Trophoblast cell (in vitro differentiated cells and primary cell): ENCODE measurements at regions not wholly inside any gene's neighbourhood (a gene's known extent, or its start where the extent isn't known, plus 50 kb on each side); places are given as distances from the start of the nearest gene placed in this dataset.

Experiments used
- DNase-seq, 2 donors: peaks; one replicate each; pipeline ENCODE4 v3.0.0-alpha.2; 2016
- H2AFZ ChIP-seq: 2 replicates; pipeline ENCODE4 v1.6.1; 2013; ENCODE audit warnings: low read length, moderate library complexity, mild to moderate bottlenecking; ENCODE audit not compliant: insufficient read depth, poor library complexity
- H2AK5ac ChIP-seq: 2 replicates; pipeline ENCODE4 v1.6.1; 2013; ENCODE audit warnings: mild to moderate bottlenecking, low read length
- H2BK120ac ChIP-seq: 2 replicates; pipeline ENCODE4 v1.6.1; 2013; ENCODE audit warnings: low read length, mild to moderate bottlenecking, moderate library complexity; ENCODE audit not compliant: insufficient read depth, poor library complexity
- H2BK12ac ChIP-seq: 2 replicates; pipeline ENCODE4 v1.6.1; 2013; ENCODE audit warnings: mild to moderate bottlenecking, low read length, moderate library complexity
- H2BK5ac ChIP-seq: 2 replicates; pipeline ENCODE4 v1.6.1; 2013; ENCODE audit warnings: low read length, low read depth, moderate library complexity, mild to moderate bottlenecking; ENCODE audit not compliant: poor library complexity
- H3K14ac ChIP-seq: 2 replicates; pipeline ENCODE4 v1.6.1; 2013; ENCODE audit warnings: mild to moderate bottlenecking, low read length
- H3K18ac ChIP-seq: 2 replicates; pipeline ENCODE4 v1.6.1; 2013; ENCODE audit warnings: mild to moderate bottlenecking, low read length
- H3K23ac ChIP-seq: 2 replicates; pipeline ENCODE4 v1.6.1; 2013; ENCODE audit warnings: low read length
- H3K27ac ChIP-seq: 2 replicates; pipeline ENCODE4 v1.5.1; 2013; ENCODE audit warnings: low read depth, mild to moderate bottlenecking, inconsistent platforms, low read length, moderate library complexity
- H3K27me3 ChIP-seq: 2 replicates; pipeline ENCODE4 v1.6.1; 2013; ENCODE audit warnings: inconsistent platforms, mild to moderate bottlenecking, low read length, moderate library complexity; ENCODE audit not compliant: insufficient read depth
- H3K36me3 ChIP-seq, 2 experiments: 1 replicate in 1 of 2; 2 replicates in 1 of 2; pipeline ENCODE4 v1.6.1; 2013; ENCODE audit warnings: low read length in 2 of 2, mild to moderate bottlenecking in 2 of 2, moderate library complexity in 1 of 2; ENCODE audit not compliant: insufficient read depth in 2 of 2, control insufficient read depth in 1 of 2
- H3K4ac ChIP-seq: 2 replicates; pipeline ENCODE4 v1.6.1; 2013; ENCODE audit warnings: low read depth, mild to moderate bottlenecking, low read length, moderate library complexity
- H3K4me1 ChIP-seq, 2 experiments: 1 replicate in 1 of 2; 2 replicates in 1 of 2; pipeline ENCODE4 v1.6.1; 2013; ENCODE audit warnings: low read length in 2 of 2, mild to moderate bottlenecking in 2 of 2, moderate library complexity in 1 of 2; ENCODE audit not compliant: insufficient read depth in 2 of 2, control insufficient read depth in 1 of 2
- H3K4me2 ChIP-seq: 2 replicates; pipeline ENCODE4 v1.6.1; 2013; ENCODE audit warnings: inconsistent platforms, mild to moderate bottlenecking, low read length, moderate library complexity
- H3K4me3 ChIP-seq: 2 replicates; pipeline ENCODE4 v1.5.1; 2013; ENCODE audit warnings: mild to moderate bottlenecking, low read depth, low read length, inconsistent platforms
- H3K79me1 ChIP-seq: one replicate; pipeline ENCODE4 v1.6.1; 2013; ENCODE audit warnings: low read length
- H3K79me2 ChIP-seq: 2 replicates; pipeline ENCODE4 v1.6.1; 2013; ENCODE audit warnings: low read length, mild to moderate bottlenecking; ENCODE audit not compliant: control insufficient read depth, insufficient read depth, poor library complexity
- H3K9ac ChIP-seq: 2 replicates; pipeline ENCODE4 v1.6.1; 2013; ENCODE audit warnings: mild to moderate bottlenecking, low read length
- H3K9me3 ChIP-seq: 2 replicates; pipeline ENCODE4 v1.6.1; 2013; ENCODE audit warnings: low read depth, mild to moderate bottlenecking, control low read depth, inconsistent platforms, low read length; ENCODE audit not compliant: insufficient read depth
- H4K12ac ChIP-seq: 2 replicates; pipeline ENCODE4 v1.6.1; 2013; ENCODE audit warnings: low read depth, mild to moderate bottlenecking, low read length, moderate library complexity
- H4K8ac ChIP-seq: 2 replicates; pipeline ENCODE4 v1.6.1; 2013; ENCODE audit warnings: low read depth, mild to moderate bottlenecking, low read length, moderate library complexity
- H4K91ac ChIP-seq: one replicate; pipeline ENCODE4 v1.6.1; 2013; ENCODE audit warnings: low read depth, mild to moderate bottlenecking, low read length, moderate library complexity
- WGBS: extraction: QIAGEN DNeasy Blood & Tissue Kit; methylation state at CpG from one replicate; pipeline ENCODE4 v1.1.7; 2013; ENCODE audit warnings: missing lambda C conversion rate; ENCODE audit not compliant: insufficient read length, insufficient coverage; ENCODE audit errors: extremely low coverage; 5-methylcytosine and 5-hydroxymethylcytosine counted together

DNA sequence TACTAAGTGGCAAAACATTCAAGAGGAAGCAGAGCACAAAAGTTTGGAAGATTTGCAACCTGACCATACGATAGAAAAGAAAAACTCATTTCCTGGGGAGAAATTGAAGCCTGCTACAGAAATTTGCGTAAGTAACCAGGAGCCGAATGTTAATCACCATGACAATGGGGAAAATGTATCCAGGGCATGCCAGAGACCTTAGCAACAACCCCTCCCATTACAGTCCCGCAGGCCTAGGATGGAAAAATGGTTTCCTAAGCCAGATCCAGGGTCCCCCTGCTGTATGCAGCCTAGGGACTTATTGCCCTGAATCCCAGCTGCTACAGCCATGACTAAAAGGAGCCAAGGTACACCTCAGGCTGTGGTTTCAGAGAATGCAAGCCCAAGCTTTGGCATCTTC, 472.2 kb upstream of the KLHL4 start:
- Histone ChIP-seq H3K23ac (no peak overlapping the region), H2BK5ac (no peak overlapping the region), H2BK12ac (no peak overlapping the region), H3K14ac (no peak overlapping the region), H3K79me1 (no peaks in the 10 kb centered on the region), H4K91ac (no peak overlapping the region), H3K27ac (no peak overlapping the region), H3K79me2 (no peaks in the 10 kb centered on the region), H3K4ac (no peak overlapping the region), H3K9ac (no peak overlapping the region), H3K27me3 (no peaks in the 10 kb centered on the region), H2BK120ac (no peak overlapping the region), H3K4me2 (no peak overlapping the region), H3K4me1 (no peaks in the 10 kb centered on the region), H4K12ac (no peak overlapping the region), H3K9me3 (no peaks in the 10 kb centered on the region), H3K18ac (no peak overlapping the region), H4K8ac (no peak overlapping the region), H3K4me3 (no peak overlapping the region), H2AFZ (no peak overlapping the region), H3K36me3 (no peaks in the 10 kb centered on the region), H2AK5ac (no peak overlapping the region)
- no peak for DNase-seq
- no CpG with 5 or more reads among the region's 4 CpGs for WGBS

GRCh38 chrX:87049567-87049966, 468.0 kb upstream of the KLHL4 start:
- Histone ChIP-seq H3K4ac (no peak overlapping the region), H4K91ac (no peak overlapping the region), H3K23ac (no peak overlapping the region), H2AFZ (no peak overlapping the region), H3K36me3 (no peaks in the 10 kb centered on the region), H3K27me3 (no peaks in the 10 kb centered on the region), H3K18ac (no peak overlapping the region), H4K8ac (no peak overlapping the region), H2BK5ac (no peak overlapping the region), H3K9ac (no peak overlapping the region), H2BK120ac (no peak overlapping the region), H3K9me3 (no peaks in the 10 kb centered on the region), H3K27ac (no peak overlapping the region), H2BK12ac (no peak overlapping the region), H3K4me3 (no peak overlapping the region), H3K79me2 (no peaks in the 10 kb centered on the region), H3K4me1 (no peaks in the 10 kb centered on the region), H3K4me2 (no peak overlapping the region), H3K79me1 (no peaks in the 10 kb centered on the region), H2AK5ac (no peak overlapping the region), H4K12ac (no peak overlapping the region), H3K14ac (no peak overlapping the region)
- no CpG with 5 or more reads among the region's 3 CpGs for WGBS
- no peak for DNase-seq

DNA sequence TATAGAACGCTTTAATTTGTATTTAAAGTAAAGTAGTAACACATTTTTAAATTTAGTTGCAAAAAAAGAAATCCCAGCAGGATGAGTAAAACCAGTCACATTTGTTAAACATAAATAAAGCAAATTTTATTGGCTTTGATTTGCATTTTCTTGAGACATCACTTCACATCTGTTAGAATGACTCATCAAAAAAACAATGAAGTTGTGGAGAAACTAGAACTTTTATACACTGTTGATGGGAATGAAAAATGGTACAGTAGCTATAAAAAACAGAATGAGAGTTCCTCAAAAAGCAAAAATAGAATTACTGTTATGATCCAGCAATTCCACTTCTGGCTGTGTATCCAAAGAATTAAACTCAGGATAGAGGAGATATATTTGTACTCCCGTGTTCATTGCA, 454.0 kb upstream of the KLHL4 start:
- WGBS: no CpG with 5 or more reads among the region's 2 CpGs
- no peak overlapping the region for H2BK12ac ChIP-seq
- H2AK5ac ChIP-seq: no peak overlapping the region
- no peaks in the 10 kb centered on the region for H3K79me1 ChIP-seq
- H2BK5ac ChIP-seq: no peak overlapping the region
- H2AFZ ChIP-seq: no peak overlapping the region
- H3K27me3 ChIP-seq: no peaks in the 10 kb centered on the region
- no peak overlapping the region for H3K4ac ChIP-seq
- H4K8ac ChIP-seq: no peak overlapping the region
- H3K4me2 ChIP-seq: no peak overlapping the region
- no peak overlapping the region for H2BK120ac ChIP-seq
- H3K9ac ChIP-seq: no peak overlapping the region
- DNase-seq: no peak
- H3K27ac ChIP-seq: no peak overlapping the region
- H3K23ac ChIP-seq: no peak overlapping the region
- no peak overlapping the region for H4K91ac ChIP-seq
- H3K36me3 ChIP-seq: no peaks in the 10 kb centered on the region
- no peak overlapping the region for H3K4me3 ChIP-seq
- H4K12ac ChIP-seq: no peak overlapping the region
- H3K79me2 ChIP-seq: no peaks in the 10 kb centered on the region
- no peaks in the 10 kb centered on the region for H3K9me3 ChIP-seq
- no peak overlapping the region for H3K18ac ChIP-seq
- H3K4me1 ChIP-seq: no peaks in the 10 kb centered on the region
- no peak overlapping the region for H3K14ac ChIP-seq

DNA sequence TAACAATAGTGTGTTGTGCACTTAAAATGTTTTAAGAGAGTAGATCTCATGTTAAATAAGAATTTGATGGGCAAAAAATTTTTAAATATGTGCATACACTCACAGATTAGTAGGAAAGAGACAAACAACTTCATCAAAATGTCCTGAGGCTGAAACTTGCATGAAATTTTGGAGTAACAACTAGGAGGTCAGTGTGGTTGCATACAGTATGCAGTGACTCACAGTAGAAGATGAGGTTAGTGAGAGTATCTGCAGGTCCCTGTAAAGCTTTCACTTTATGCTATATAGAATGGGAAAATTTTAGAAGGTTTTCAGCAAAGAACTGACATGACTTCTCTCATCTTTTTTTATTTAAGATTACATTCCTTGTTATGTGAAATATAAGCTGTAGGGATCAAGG, 453.1 kb upstream of the KLHL4 start:
- no peak overlapping the region for H2AK5ac ChIP-seq
- no peak overlapping the region for H3K9ac ChIP-seq
- no peak overlapping the region for H3K14ac ChIP-seq
- no peak for DNase-seq
- no peak overlapping the region for H2AFZ ChIP-seq
- no peak overlapping the region for H2BK5ac ChIP-seq
- no peaks in the 10 kb centered on the region for H3K27me3 ChIP-seq
- H3K4me2 ChIP-seq: no peak overlapping the region
- no peak overlapping the region for H3K4ac ChIP-seq
- H3K4me3 ChIP-seq: no peak overlapping the region
- no peak overlapping the region for H4K12ac ChIP-seq
- H3K18ac ChIP-seq: no peak overlapping the region
- no peaks in the 10 kb centered on the region for H3K79me2 ChIP-seq
- H3K9me3 ChIP-seq: no peaks in the 10 kb centered on the region
- H3K23ac ChIP-seq: no peak overlapping the region
- no peaks in the 10 kb centered on the region for H3K79me1 ChIP-seq
- H3K27ac ChIP-seq: no peak overlapping the region
- no peak overlapping the region for H4K8ac ChIP-seq
- H2BK120ac ChIP-seq: no peak overlapping the region
- H4K91ac ChIP-seq: no peak overlapping the region
- H3K36me3 ChIP-seq: no peaks in the 10 kb centered on the region
- no peaks in the 10 kb centered on the region for H3K4me1 ChIP-seq
- no peak overlapping the region for H2BK12ac ChIP-seq
